ENCODE measurements at regions not wholly inside any gene's neighbourhood (a gene's known extent, or its start where the extent isn't known, plus 50 kb on each side); places are given as distances from the start of the nearest gene placed in this dataset.

GRCh38 chr2:221691571-221691970 lies 119.5 kb upstream of the EPHA4 start:
- Mint-ChIP-seq H3K9me3 (ENCODE audit: unreplicated experiment) (no peaks in the 10 kb centered on the region), H3K27ac (ENCODE audit: unreplicated experiment) (no peak overlapping the region), H3K4me3 (ENCODE audit: unreplicated experiment) (no peak overlapping the region), H3K4me1 (ENCODE audit: low read depth, unreplicated experiment) (no peaks in the 10 kb centered on the region), H3K27me3 (ENCODE audit: insufficient read depth, unreplicated experiment) (no peaks in the 10 kb centered on the region), H3K36me3 (ENCODE audit: insufficient read depth, unreplicated experiment) (no peaks in the 10 kb centered on the region)
- Histone ChIP-seq H3K27me3 (replicated peaks; ENCODE audit: control insufficient read depth, insufficient read depth, low read length) (no peaks in the 10 kb centered on the region), H3K9me3 (no peaks in the 10 kb centered on the region), H3K4me1 (no peaks in the 10 kb centered on the region), H3K36me3 (ENCODE audit: control insufficient read depth, insufficient read depth, low read length) (no peaks in the 10 kb centered on the region), H3K4me3 (ENCODE audit: low read depth, low read length) (no peak overlapping the region)
- ChIA-PET CTCF (no interaction called here), POLR2A (no interaction called here)
- TF ChIP-seq CTCF (IDR thresholded peaks at IDR 0.05; ENCODE audit: insufficient read depth in 1 of 2, low read depth in 1 of 2, low read length in 1 of 2, severe bottlenecking in 1 of 2, unreplicated experiment in 1 of 2) = no peak
- no TSS peak for BruUV-seq (replicated peaks)
- DNase-seq = no peak
- intact Hi-C loops (cut with micrococcal nuclease; ENCODE audit: unreplicated experiment) = no loop called here

- H3K4me1 ChIP-seq = no peaks in the 10 kb centered on the region
- no peak overlapping the region for H3K4me3 ChIP-seq (ENCODE audit: low read depth, low read length)
- Mint-ChIP-seq H3K4me3 (ENCODE audit: unreplicated experiment) (no peak overlapping the region), H3K4me1 (ENCODE audit: low read depth, unreplicated experiment) (no peaks in the 10 kb centered on the region), H3K9me3 (ENCODE audit: unreplicated experiment) (no peaks in the 10 kb centered on the region), H3K27ac (ENCODE audit: unreplicated experiment) (no peak overlapping the region), H3K36me3 (ENCODE audit: insufficient read depth, unreplicated experiment) (no peaks in the 10 kb centered on the region), H3K27me3 (ENCODE audit: insufficient read depth, unreplicated experiment) (no peaks in the 10 kb centered on the region)
- no peaks in the 10 kb centered on the region for H3K27me3 ChIP-seq (replicated peaks; ENCODE audit: control insufficient read depth, insufficient read depth, low read length)
- CTCF ChIA-PET = no interaction called here
- H3K9me3 ChIP-seq = no peaks in the 10 kb centered on the region
- no peak for DNase-seq
- no peaks in the 10 kb centered on the region for H3K36me3 ChIP-seq (ENCODE audit: control insufficient read depth, insufficient read depth, low read length)
- TF ChIP-seq CTCF (IDR thresholded peaks at IDR 0.05; ENCODE audit: insufficient read depth in 1 of 2, low read depth in 1 of 2, low read length in 1 of 2, severe bottlenecking in 1 of 2, unreplicated experiment in 1 of 2) = no peak
- POLR2A ChIA-PET = no interaction called here
- intact Hi-C loops (cut with micrococcal nuclease; ENCODE audit: unreplicated experiment) = no loop called here
- BruUV-seq (replicated peaks) = no TSS peak
These were observed 117.0 kb upstream of the EPHA4 start for GRCh38 chr2:221689140-221689539.

GRCh38 chr2:221680548-221680947 lies 108.4 kb upstream of the EPHA4 start:
- Mint-ChIP-seq H3K27me3 (ENCODE audit: insufficient read depth, unreplicated experiment) (no peaks in the 10 kb centered on the region), H3K4me3 (ENCODE audit: unreplicated experiment) (no peak overlapping the region), H3K9me3 (ENCODE audit: unreplicated experiment) (no peaks in the 10 kb centered on the region), H3K36me3 (ENCODE audit: insufficient read depth, unreplicated experiment) (no peaks in the 10 kb centered on the region), H3K27ac (ENCODE audit: unreplicated experiment) (no peak overlapping the region), H3K4me1 (ENCODE audit: low read depth, unreplicated experiment) (no peaks in the 10 kb centered on the region)
- no peak overlapping the region for H3K4me3 ChIP-seq (ENCODE audit: low read depth, low read length)
- H3K27me3 ChIP-seq (replicated peaks; ENCODE audit: control insufficient read depth, insufficient read depth, low read length) = no peaks in the 10 kb centered on the region
- ChIA-PET POLR2A (no interaction called here), CTCF (no interaction called here)
- H3K9me3 ChIP-seq = no peaks in the 10 kb centered on the region; the same call in 1 of the 2 replicates
- no peak for DNase-seq
- no TSS peak for BruUV-seq (replicated peaks)
- intact Hi-C loops (cut with micrococcal nuclease; ENCODE audit: unreplicated experiment) = no loop called here
- no peaks in the 10 kb centered on the region for H3K4me1 ChIP-seq
- no peaks in the 10 kb centered on the region for H3K36me3 ChIP-seq (ENCODE audit: control insufficient read depth, insufficient read depth, low read length)
- no peak for TF ChIP-seq CTCF (IDR thresholded peaks at IDR 0.05; ENCODE audit: insufficient read depth in 1 of 2, low read depth in 1 of 2, low read length in 1 of 2, severe bottlenecking in 1 of 2, unreplicated experiment in 1 of 2)
